CD4-positive, alpha-beta memory T cell (primary cell): ENCODE measurements at regions not wholly inside any gene's neighbourhood (a gene's known extent, or its start where the extent isn't known, plus 50 kb on each side); places are given as distances from the start of the nearest gene placed in this dataset.
"Not testable (repeated sequence)": the region's sequence is repeated elsewhere in the genome, so short reads cannot be mapped to it uniquely, and the experiment has no call there.

ENCODE experiments used
- CTCF ChIA-PET: fragments of 350-600 bp; sonication (Branson Sonifier 250); formaldehyde crosslinking; loops from one replicate; lab custom pipeline; 2021; ENCODE audit warnings: inconsistent platforms; ENCODE audit not compliant: partially characterized antibody; lab: Charles Lee
- POLR2A ChIA-PET: fragments of 350-600 bp; sonication (Branson Sonifier 250); formaldehyde crosslinking; loops from one replicate; lab custom pipeline; 2021; ENCODE audit not compliant: partially characterized antibody; lab: Charles Lee
- DNase-seq, 5 donors: peaks; one replicate each; pipeline versions ENCODE4 v3.0.0 to v3.0.0-alpha.2; 2020 to 2022; ENCODE audit warnings: mixed read lengths in 1 of 5
- H3K27ac ChIP-seq: one replicate; pipeline ENCODE4 v1.7.0; 2013; ENCODE audit warnings: low read depth, low read length
- H3K27me3 ChIP-seq: 2 replicates; pipeline ENCODE4 v1.7.0; 2013; ENCODE audit warnings: mild to moderate bottlenecking, low read length, moderate library complexity; ENCODE audit not compliant: insufficient read depth
- H3K36me3 ChIP-seq: 2 replicates; pipeline ENCODE4 v1.7.0; 2013; ENCODE audit warnings: mild to moderate bottlenecking, low read length, moderate library complexity; ENCODE audit not compliant: insufficient read depth
- H3K4me1 ChIP-seq: 2 replicates; pipeline ENCODE4 v1.7.0; 2013; ENCODE audit warnings: mild to moderate bottlenecking, low read length, moderate library complexity; ENCODE audit not compliant: insufficient read depth
- H3K4me3 ChIP-seq, 2 donors: one replicate each; pipeline ENCODE4 v1.7.0; 2013; ENCODE audit warnings: low read length in 2 of 2, mild to moderate bottlenecking in 1 of 2
- H3K9me3 ChIP-seq, 2 donors: one replicate each; pipeline ENCODE4 v1.7.0; 2013; ENCODE audit warnings: low read length in 2 of 2, control low read depth in 1 of 2; ENCODE audit not compliant: control insufficient read depth in 1 of 2
- H3K27ac Mint-ChIP-seq, 7 donors: one replicate each; pipeline ENCODE4 v1.8.0; 2020 to 2021; ENCODE audit warnings: mixed read lengths in 7 of 7, mild to moderate bottlenecking in 6 of 7, inconsistent platforms in 3 of 7, moderate library complexity in 3 of 7
- H3K27me3 Mint-ChIP-seq, 2 donors: one replicate each; pipeline ENCODE4 v1.8.0; 2020 to 2021; ENCODE audit warnings: mixed read lengths in 2 of 2
- H3K36me3 Mint-ChIP-seq, 2 donors: one replicate each; pipeline ENCODE4 v1.8.0; 2020 to 2021; ENCODE audit warnings: mixed read lengths in 2 of 2, inconsistent platforms in 1 of 2, mild to moderate bottlenecking in 1 of 2
- H3K4me1 Mint-ChIP-seq, 4 donors: one replicate each; pipeline ENCODE4 v1.8.0; 2020 to 2021; ENCODE audit warnings: mixed read lengths in 4 of 4, mild to moderate bottlenecking in 1 of 4
- H3K4me3 Mint-ChIP-seq, 8 donors: one replicate each; pipeline ENCODE4 v1.8.0; 2020 to 2021; ENCODE audit warnings: mixed read lengths in 8 of 8, mild to moderate bottlenecking in 7 of 8, moderate library complexity in 6 of 8, inconsistent platforms in 3 of 8
- H3K9me3 Mint-ChIP-seq, 8 donors: one replicate each; pipeline ENCODE4 v1.8.0; 2020 to 2021; ENCODE audit warnings: mixed read lengths in 8 of 8, mild to moderate bottlenecking in 5 of 8, inconsistent platforms in 3 of 8, moderate library complexity in 1 of 8
- intact Hi-C: fragments of 100-400 bp; cut with micrococcal nuclease; formaldehyde crosslinking; loops from one replicate; pipeline ENCODE4 v1.15.1; 2023

- intact Hi-C loops: no loop called here
- no peaks in the 10 kb centered on the region for H3K4me1 ChIP-seq
- H3K27me3 ChIP-seq: no peaks in the 10 kb centered on the region
- H3K27ac ChIP-seq: no peak overlapping the region
- no peak overlapping the region for H3K27ac Mint-ChIP-seq
- CTCF ChIA-PET: no interaction called here
- no peak for DNase-seq
- H3K36me3 Mint-ChIP-seq: no peaks in the 10 kb centered on the region
- peaks cover 0 to 4% (median 0%) of the 10 kb centered on the region in 8 donors for H3K9me3 Mint-ChIP-seq
- peaks cover 0 to 7% (median 2%) of the 10 kb centered on the region in 4 donors for H3K4me1 Mint-ChIP-seq
- H3K4me3 ChIP-seq: no peak overlapping the region
- POLR2A ChIA-PET: no interaction called here
- H3K36me3 ChIP-seq: no peaks in the 10 kb centered on the region
- H3K9me3 ChIP-seq: no peaks in the 10 kb centered on the region
- no peak overlapping the region for H3K4me3 Mint-ChIP-seq
- H3K27me3 Mint-ChIP-seq: peaks cover 17 to 39% of the 10 kb centered on the region in 2 donors
Measured at GRCh38 chr12:11496157-11496851, 100.9 kb upstream of the PRB2 start.

- DNase-seq: no peak
- Histone ChIP-seq H3K4me1 (no peaks in the 10 kb centered on the region), H3K9me3 (no peaks in the 10 kb centered on the region), H3K4me3 (no peak overlapping the region), H3K27ac (no peak overlapping the region), H3K36me3 (no peaks in the 10 kb centered on the region), H3K27me3 (no peaks in the 10 kb centered on the region)
- ChIA-PET CTCF (no interaction called here), POLR2A (no interaction called here)
- H3K9me3 Mint-ChIP-seq: peaks cover 0 to 4% (median 1%) of the 10 kb centered on the region in 8 donors
- H3K4me1 Mint-ChIP-seq: peaks cover 0 to 7% (median 2%) of the 10 kb centered on the region in 4 donors
- no peak overlapping the region for H3K4me3 Mint-ChIP-seq
- H3K36me3 Mint-ChIP-seq: no peaks in the 10 kb centered on the region
- peaks cover 19 to 44% of the 10 kb centered on the region in 2 donors for H3K27me3 Mint-ChIP-seq
- H3K27ac Mint-ChIP-seq: no peak overlapping the region
- intact Hi-C loops: no loop called here
Measured at GRCh38 chr12:11497438-11497837, 102.1 kb upstream of the PRB2 start.

GRCh38 chr12:11497995-11498394 is 102.6 kb upstream of the PRB2 start:
- H3K4me3 Mint-ChIP-seq: no peak overlapping the region
- no peaks in the 10 kb centered on the region for H3K27me3 ChIP-seq
- no peak for DNase-seq
- no peaks in the 10 kb centered on the region for H3K36me3 Mint-ChIP-seq
- no peaks in the 10 kb centered on the region for H3K4me1 ChIP-seq
- intact Hi-C loops: no loop called here
- no peak overlapping the region for H3K27ac Mint-ChIP-seq
- no peaks in the 10 kb centered on the region for H3K9me3 ChIP-seq
- ChIA-PET POLR2A (no interaction called here), CTCF (no interaction called here)
- H3K9me3 Mint-ChIP-seq: peaks cover 0 to 5% (median 1%) of the 10 kb centered on the region in 8 donors
- H3K27me3 Mint-ChIP-seq: peaks cover 20 to 44% of the 10 kb centered on the region in 2 donors
- H3K4me3 ChIP-seq: no peak overlapping the region
- H3K4me1 Mint-ChIP-seq: peaks cover 0 to 7% (median 2%) of the 10 kb centered on the region in 4 donors
- H3K36me3 ChIP-seq: no peaks in the 10 kb centered on the region
- H3K27ac ChIP-seq: no peak overlapping the region

GRCh38 chr12:11498574-11498973 is 103.2 kb upstream of the PRB2 start:
- peaks cover 21 to 47% of the 10 kb centered on the region in 2 donors for H3K27me3 Mint-ChIP-seq
- H3K36me3 Mint-ChIP-seq, H3K4me3 ChIP-seq, H3K4me1 ChIP-seq, H3K27ac ChIP-seq, POLR2A ChIA-PET, H3K9me3 ChIP-seq, H3K27ac Mint-ChIP-seq, H3K4me1 Mint-ChIP-seq, DNase-seq, H3K27me3 ChIP-seq, H3K9me3 Mint-ChIP-seq, H3K36me3 ChIP-seq, intact Hi-C loops: not testable (repeated sequence)
- CTCF ChIA-PET: interaction anchor here (1.0 kb wide), 1 partner anchor 12 kb away, joined by 5 read pairs; no protein-coding TSS in a partner anchor
- H3K4me3 Mint-ChIP-seq: peak overlapping the region in 1 of 8 donors; percentile 19

GRCh38 chr12:11499806-11500187 is 104.4 kb upstream of the PRB2 start:
- Histone ChIP-seq H3K9me3 (no peaks in the 10 kb centered on the region), H3K36me3 (no peaks in the 10 kb centered on the region), H3K4me3 (no peak overlapping the region), H3K27me3 (no peaks in the 10 kb centered on the region), H3K4me1 (no peaks in the 10 kb centered on the region), H3K27ac (no peak overlapping the region)
- Mint-ChIP-seq H3K27ac (peak overlapping the region in 1 of 7 donors; percentile 35), H3K9me3 (peaks cover 0 to 5% (median 1%) of the 10 kb centered on the region in 8 donors), H3K4me3 (peak overlapping the region in 1 of 8 donors; percentile 20), H3K27me3 (peaks cover 19 to 45% of the 10 kb centered on the region in 2 donors), H3K36me3 (no peaks in the 10 kb centered on the region), H3K4me1 (peaks cover 0 to 7% (median 2%) of the 10 kb centered on the region in 4 donors)
- no peak for DNase-seq
- ChIA-PET POLR2A (no interaction called here), CTCF (interaction anchor here (1.0 to 1.7 kb wide), 2 partner anchors 13 to 46 kb away, joined by 5 read pairs; no protein-coding TSS in a partner anchor)
- intact Hi-C loops: no loop called here

- CTCF ChIA-PET: interaction anchor here (1.7 kb wide), 1 partner anchor 45 kb away, joined by 5 read pairs; no protein-coding TSS in a partner anchor
- no peak overlapping the region for H3K27ac ChIP-seq
- no peaks in the 10 kb centered on the region for H3K36me3 ChIP-seq
- H3K4me1 ChIP-seq: no peaks in the 10 kb centered on the region
- Mint-ChIP-seq H3K9me3 (peaks cover 0 to 5% (median 1%) of the 10 kb centered on the region in 8 donors), H3K27ac (peak overlapping the region in 1 of 7 donors; percentile 51), H3K4me3 (peak overlapping the region in 1 of 8 donors; percentile 20), H3K4me1 (peaks cover 0 to 7% (median 2%) of the 10 kb centered on the region in 4 donors), H3K36me3 (peaks cover 0 to 3% of the 10 kb centered on the region in 2 donors), H3K27me3 (peaks cover 19 to 46% of the 10 kb centered on the region in 2 donors)
- H3K27me3 ChIP-seq: no peaks in the 10 kb centered on the region
- peak; percentile 70 to 74 (median 72) for DNase-seq
- H3K4me3 ChIP-seq: no peak overlapping the region
- intact Hi-C loops: no loop called here
- H3K9me3 ChIP-seq: no peaks in the 10 kb centered on the region
- POLR2A ChIA-PET: interaction anchor here (0.6 kb wide), 1 partner anchor 45 kb away, joined by 5 read pairs; no protein-coding TSS in a partner anchor
Measured at GRCh38 chr12:11500188-11500860, 105.0 kb upstream of the PRB2 start.

- ChIA-PET POLR2A (interaction anchor here (0.6 kb wide), 1 partner anchor 45 kb away, joined by 5 read pairs; no protein-coding TSS in a partner anchor), CTCF (interaction anchor here (1.7 kb wide), 1 partner anchor 45 kb away, joined by 5 read pairs; no protein-coding TSS in a partner anchor)
- DNase-seq: no peak
- Mint-ChIP-seq H3K4me1 (peaks cover 0 to 7% (median 2%) of the 10 kb centered on the region in 4 donors), H3K27me3 (peaks cover 19 to 41% of the 10 kb centered on the region in 2 donors), H3K27ac (peak overlapping the region in 1 of 7 donors; percentile 51), H3K9me3 (peaks cover 0 to 5% (median 1%) of the 10 kb centered on the region in 8 donors), H3K4me3 (no peak overlapping the region), H3K36me3 (peaks cover 0 to 6% of the 10 kb centered on the region in 2 donors)
- intact Hi-C loops: no loop called here
- Histone ChIP-seq H3K4me1 (no peaks in the 10 kb centered on the region), H3K27ac (no peak overlapping the region), H3K4me3 (no peak overlapping the region), H3K27me3 (no peaks in the 10 kb centered on the region), H3K36me3 (no peaks in the 10 kb centered on the region), H3K9me3 (no peaks in the 10 kb centered on the region)
Measured at GRCh38 chr12:11500861-11501230, 105.5 kb upstream of the PRB2 start.
